ENCODE measurements at regions not wholly inside any gene's neighbourhood (a gene's known extent, or its start where the extent isn't known, plus 50 kb on each side); places are given as distances from the start of the nearest gene placed in this dataset.
A peak's percentile ranks its signal among the peaks of the same experiment; 100 is the strongest.

- DNase-seq: no peak
- TF ChIP-seq, protein P1, sequence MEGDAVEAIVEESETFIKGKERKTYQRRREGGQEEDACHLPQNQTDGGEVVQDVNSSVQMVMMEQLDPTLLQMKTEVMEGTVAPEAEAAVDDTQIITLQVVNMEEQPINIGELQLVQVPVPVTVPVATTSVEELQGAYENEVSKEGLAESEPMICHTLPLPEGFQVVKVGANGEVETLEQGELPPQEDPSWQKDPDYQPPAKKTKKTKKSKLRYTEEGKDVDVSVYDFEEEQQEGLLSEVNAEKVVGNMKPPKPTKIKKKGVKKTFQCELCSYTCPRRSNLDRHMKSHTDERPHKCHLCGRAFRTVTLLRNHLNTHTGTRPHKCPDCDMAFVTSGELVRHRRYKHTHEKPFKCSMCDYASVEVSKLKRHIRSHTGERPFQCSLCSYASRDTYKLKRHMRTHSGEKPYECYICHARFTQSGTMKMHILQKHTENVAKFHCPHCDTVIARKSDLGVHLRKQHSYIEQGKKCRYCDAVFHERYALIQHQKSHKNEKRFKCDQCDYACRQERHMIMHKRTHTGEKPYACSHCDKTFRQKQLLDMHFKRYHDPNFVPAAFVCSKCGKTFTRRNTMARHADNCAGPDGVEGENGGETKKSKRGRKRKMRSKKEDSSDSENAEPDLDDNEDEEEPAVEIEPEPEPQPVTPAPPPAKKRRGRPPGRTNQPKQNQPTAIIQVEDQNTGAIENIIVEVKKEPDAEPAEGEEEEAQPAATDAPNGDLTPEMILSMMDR (conservative IDR thresholded peaks at IDR 0.05): no peak
- H3K4me3 ChIP-seq (ENCODE audit: low read length): no peak overlapping the region
- H3K36me3 Mint-ChIP-seq (ENCODE audit: low read depth): no peaks in the 10 kb centered on the region
- WGBS, 2 experiments (ENCODE audit: insufficient coverage in 1 of 2, insufficient read length in 1 of 2): no CpG with 5 or more reads among the region's 1 CpG
- no peak overlapping the region for H3K27ac ChIP-seq (ENCODE audit: low read depth, low read length)
- no peaks in the 10 kb centered on the region for H3K9me3 ChIP-seq (ENCODE audit: control insufficient read depth, low read length)
- no peak overlapping the region for H3K4me3 Mint-ChIP-seq
- peaks cover 8% of the 10 kb centered on the region for H3K27me3 Mint-ChIP-seq (ENCODE audit: insufficient read depth)
- H3K27me3 ChIP-seq (ENCODE audit: control insufficient read depth, insufficient read depth, low read length, poor library complexity, severe bottlenecking): peaks cover 10% of the 10 kb centered on the region
- H3K4me1 ChIP-seq (ENCODE audit: control insufficient read depth, insufficient read depth, low read length): no peaks in the 10 kb centered on the region
- H3K27ac Mint-ChIP-seq: no peak overlapping the region
- H3K36me3 ChIP-seq (ENCODE audit: control insufficient read depth, insufficient read depth, low read length): no peaks in the 10 kb centered on the region
- no peaks in the 10 kb centered on the region for H3K4me1 Mint-ChIP-seq
- H3K9ac ChIP-seq (ENCODE audit: extremely low read depth, low read length, poor library complexity, severe bottlenecking): no peak overlapping the region
- peaks cover 1% of the 10 kb centered on the region for H3K9me3 Mint-ChIP-seq
Observed at GRCh38 chr11:11004069-11004468, 146.2 kb upstream of the ZBED5 start.

GRCh38 chr11:11003226-11003625, 145.4 kb upstream of the ZBED5 start:
- Histone ChIP-seq H3K36me3 (ENCODE audit: control insufficient read depth, insufficient read depth, low read length) (no peaks in the 10 kb centered on the region), H3K9ac (ENCODE audit: extremely low read depth, low read length, poor library complexity, severe bottlenecking) (no peak overlapping the region), H3K27ac (ENCODE audit: low read depth, low read length) (no peak overlapping the region), H3K4me3 (ENCODE audit: low read length) (no peak overlapping the region), H3K27me3 (ENCODE audit: control insufficient read depth, insufficient read depth, low read length, poor library complexity, severe bottlenecking) (peaks cover 2% of the 10 kb centered on the region), H3K4me1 (ENCODE audit: control insufficient read depth, insufficient read depth, low read length) (no peaks in the 10 kb centered on the region), H3K9me3 (ENCODE audit: control insufficient read depth, low read length) (no peaks in the 10 kb centered on the region)
- Mint-ChIP-seq H3K4me3 (no peak overlapping the region), H3K4me1 (no peaks in the 10 kb centered on the region), H3K9me3 (peaks cover 1% of the 10 kb centered on the region), H3K27ac (no peak overlapping the region), H3K27me3 (ENCODE audit: insufficient read depth) (peaks cover 8% of the 10 kb centered on the region), H3K36me3 (ENCODE audit: low read depth) (no peaks in the 10 kb centered on the region)
- WGBS, 2 experiments (ENCODE audit: insufficient coverage in 1 of 2, insufficient read length in 1 of 2): 40 to 80% methylated on average over 1 to 2 of the region's 3 CpGs
- DNase-seq: no peak
- TF ChIP-seq, protein P1 (conservative IDR thresholded peaks at IDR 0.05): no peak

DNA sequence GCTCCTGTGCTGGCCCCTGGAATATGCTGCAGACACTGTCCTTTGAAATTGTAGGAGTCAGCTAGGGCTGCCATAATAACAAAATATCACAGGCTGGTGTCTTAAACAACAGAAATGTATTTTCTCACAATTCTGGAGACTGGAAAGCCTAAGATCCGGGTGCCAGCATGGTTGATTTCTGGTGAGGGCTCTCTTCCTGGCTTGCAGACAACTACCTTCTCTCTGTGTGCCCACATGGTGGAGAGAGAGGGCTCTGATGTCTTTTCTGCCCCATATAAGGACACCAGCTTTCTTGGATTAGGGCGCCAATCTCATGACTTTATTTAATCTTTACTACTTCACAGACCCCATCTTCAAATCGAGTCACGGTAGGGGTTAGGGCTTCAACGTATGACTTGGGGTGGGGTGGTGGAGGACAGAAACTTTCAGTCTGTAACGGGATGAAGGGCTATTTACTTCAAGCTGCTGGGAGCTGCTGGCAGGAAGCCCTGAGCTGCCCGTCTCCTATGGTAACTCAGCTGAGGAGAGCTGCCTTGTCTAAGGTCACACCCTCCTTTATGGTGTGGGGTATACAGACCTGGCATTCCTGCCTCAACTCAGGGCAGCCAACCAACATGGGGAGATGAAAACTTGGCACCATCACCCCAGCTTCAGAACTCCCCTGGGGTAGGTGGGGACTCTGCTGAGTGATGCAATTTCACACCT, 142.9 kb upstream of the ZBED5 start:
- peaks cover 4% of the 10 kb centered on the region for H3K27me3 Mint-ChIP-seq (ENCODE audit: insufficient read depth)
- 89 to 96% methylated on average over 5 to 7 of the region's 7 CpGs for WGBS, 2 experiments (ENCODE audit: insufficient coverage in 1 of 2, insufficient read length in 1 of 2)
- Histone ChIP-seq H3K9ac (ENCODE audit: extremely low read depth, low read length, poor library complexity, severe bottlenecking) (no peak overlapping the region), H3K4me3 (ENCODE audit: low read length) (no peak overlapping the region), H3K4me1 (ENCODE audit: control insufficient read depth, insufficient read depth, low read length) (no peaks in the 10 kb centered on the region), H3K36me3 (ENCODE audit: control insufficient read depth, insufficient read depth, low read length) (no peaks in the 10 kb centered on the region), H3K9me3 (ENCODE audit: control insufficient read depth, low read length) (no peaks in the 10 kb centered on the region), H3K27ac (ENCODE audit: low read depth, low read length) (no peak overlapping the region), H3K27me3 (ENCODE audit: control insufficient read depth, insufficient read depth, low read length, poor library complexity, severe bottlenecking) (no peaks in the 10 kb centered on the region)
- no peaks in the 10 kb centered on the region for H3K4me1 Mint-ChIP-seq
- H3K9me3 Mint-ChIP-seq: peaks cover 1% of the 10 kb centered on the region
- no peak overlapping the region for H3K27ac Mint-ChIP-seq
- DNase-seq: peak; percentile 53
- H3K4me3 Mint-ChIP-seq: no peak overlapping the region
- H3K36me3 Mint-ChIP-seq (ENCODE audit: low read depth): no peaks in the 10 kb centered on the region
- TF ChIP-seq, protein P1 (conservative IDR thresholded peaks at IDR 0.05): no peak
